ENCODE measurements at regions not wholly inside any gene's neighbourhood (a gene's known extent, or its start where the extent isn't known, plus 50 kb on each side); places are given as distances from the start of the nearest gene placed in this dataset.

- TF ChIP-seq ATF3 (IDR thresholded peaks at IDR 0.05) (no peak), YY1 (IDR thresholded peaks at IDR 0.05) (no peak), REST (IDR thresholded peaks at IDR 0.05) (no peak), MAX (IDR thresholded peaks at IDR 0.05) (no peak), SP1 (IDR thresholded peaks at IDR 0.05) (no peak), JUND (IDR thresholded peaks at IDR 0.05) (no peak), EGR1 (IDR thresholded peaks at IDR 0.05; ENCODE audit: low read depth in 2 of 2) (no peak)
- TF ChIP-seq, protein P1, sequence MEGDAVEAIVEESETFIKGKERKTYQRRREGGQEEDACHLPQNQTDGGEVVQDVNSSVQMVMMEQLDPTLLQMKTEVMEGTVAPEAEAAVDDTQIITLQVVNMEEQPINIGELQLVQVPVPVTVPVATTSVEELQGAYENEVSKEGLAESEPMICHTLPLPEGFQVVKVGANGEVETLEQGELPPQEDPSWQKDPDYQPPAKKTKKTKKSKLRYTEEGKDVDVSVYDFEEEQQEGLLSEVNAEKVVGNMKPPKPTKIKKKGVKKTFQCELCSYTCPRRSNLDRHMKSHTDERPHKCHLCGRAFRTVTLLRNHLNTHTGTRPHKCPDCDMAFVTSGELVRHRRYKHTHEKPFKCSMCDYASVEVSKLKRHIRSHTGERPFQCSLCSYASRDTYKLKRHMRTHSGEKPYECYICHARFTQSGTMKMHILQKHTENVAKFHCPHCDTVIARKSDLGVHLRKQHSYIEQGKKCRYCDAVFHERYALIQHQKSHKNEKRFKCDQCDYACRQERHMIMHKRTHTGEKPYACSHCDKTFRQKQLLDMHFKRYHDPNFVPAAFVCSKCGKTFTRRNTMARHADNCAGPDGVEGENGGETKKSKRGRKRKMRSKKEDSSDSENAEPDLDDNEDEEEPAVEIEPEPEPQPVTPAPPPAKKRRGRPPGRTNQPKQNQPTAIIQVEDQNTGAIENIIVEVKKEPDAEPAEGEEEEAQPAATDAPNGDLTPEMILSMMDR (IDR thresholded peaks at IDR 0.05; ENCODE audit: low read depth, low read length, missing input control), result no peak
- TF ChIP-seq, protein P2, sequence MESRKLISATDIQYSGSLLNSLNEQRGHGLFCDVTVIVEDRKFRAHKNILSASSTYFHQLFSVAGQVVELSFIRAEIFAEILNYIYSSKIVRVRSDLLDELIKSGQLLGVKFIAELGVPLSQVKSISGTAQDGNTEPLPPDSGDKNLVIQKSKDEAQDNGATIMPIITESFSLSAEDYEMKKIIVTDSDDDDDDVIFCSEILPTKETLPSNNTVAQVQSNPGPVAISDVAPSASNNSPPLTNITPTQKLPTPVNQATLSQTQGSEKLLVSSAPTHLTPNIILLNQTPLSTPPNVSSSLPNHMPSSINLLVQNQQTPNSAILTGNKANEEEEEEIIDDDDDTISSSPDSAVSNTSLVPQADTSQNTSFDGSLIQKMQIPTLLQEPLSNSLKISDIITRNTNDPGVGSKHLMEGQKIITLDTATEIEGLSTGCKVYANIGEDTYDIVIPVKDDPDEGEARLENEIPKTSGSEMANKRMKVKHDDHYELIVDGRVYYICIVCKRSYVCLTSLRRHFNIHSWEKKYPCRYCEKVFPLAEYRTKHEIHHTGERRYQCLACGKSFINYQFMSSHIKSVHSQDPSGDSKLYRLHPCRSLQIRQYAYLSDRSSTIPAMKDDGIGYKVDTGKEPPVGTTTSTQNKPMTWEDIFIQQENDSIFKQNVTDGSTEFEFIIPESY (IDR thresholded peaks at IDR 0.05), result no peak
Observed at GRCh38 chr18:11268153-11268552, 118.8 kb upstream of the PIEZO2 start.

Measured in liver (tissue), 3 donors.